ENCODE measurements at regions not wholly inside any gene's neighbourhood (a gene's known extent, or its start where the extent isn't known, plus 50 kb on each side); places are given as distances from the start of the nearest gene placed in this dataset.

GRCh38 chr3:170643831-170644230, 58.0 kb upstream of the SLC7A14 start:
- no peak for DNase-seq

GRCh38 chr3:170642882-170643601, 57.2 kb upstream of the SLC7A14 start:
- DNase-seq = no peak

- DNase-seq = no peak
Measured at GRCh38 chr3:170641510-170642236, 55.8 kb upstream of the SLC7A14 start.

GRCh38 chr3:170640737-170641171, 54.9 kb upstream of the SLC7A14 start:
- DNase-seq = no peak

- DNase-seq = no peak
Measured at GRCh38 chr3:170638988-170639387, 53.1 kb upstream of the SLC7A14 start.

- DNase-seq = no peak
Measured at GRCh38 chr3:170637306-170637705, 51.4 kb upstream of the SLC7A14 start.

- no peak for DNase-seq
Measured at GRCh38 chr3:170636400-170636973, 50.6 kb upstream of the SLC7A14 start.
